GM23338 (cell line): ENCODE measurements at regions not wholly inside any gene's neighbourhood (a gene's known extent, or its start where the extent isn't known, plus 50 kb on each side); places are given as distances from the start of the nearest gene placed in this dataset.

ENCODE experiments used
- ATAC-seq: fragments of 200-7000 bp; cut with Tn5 transposase; 3 replicates; pipeline ENCODE4 v1.9.1; 2020
- DNase-seq: peaks from one replicate; pipeline ENCODE4 v3.0.0-alpha.2; 2015; ENCODE audit warnings: low spot score
- H2AFZ ChIP-seq: fragments of 200-600 bp; sonication (generic); 2 replicates; pipeline ENCODE4 v1.8.0; 2016; ENCODE audit warnings: antibody characterized with exemption, mild to moderate bottlenecking, moderate library complexity
- H3F3A ChIP-seq: fragments of 200-600 bp; sonication (generic); replicated peaks from 2 replicates; pipeline ENCODE4 v1.8.0; 2017; ENCODE audit warnings: antibody characterized with exemption, mixed run types, low read depth
- H3K27ac ChIP-seq: fragments of 200-600 bp; sonication (generic); 2 replicates; pipeline ENCODE4 v1.6.1; 2016; ENCODE audit warnings: low read depth
- H3K27me3 ChIP-seq: fragments of 200-600 bp; sonication (generic); 2 replicates; pipeline ENCODE4 v1.8.0; 2016; ENCODE audit warnings: mild to moderate bottlenecking, mixed run types, moderate library complexity; ENCODE audit not compliant: insufficient read depth
- H3K36me3 ChIP-seq: fragments of 200-600 bp; sonication (generic); 2 replicates; pipeline ENCODE4 v1.8.0; 2016; ENCODE audit warnings: mild to moderate bottlenecking; ENCODE audit not compliant: insufficient read depth
- H3K4me1 ChIP-seq: fragments of 200-600 bp; sonication (generic); 2 replicates; pipeline ENCODE4 v1.8.0; 2016; ENCODE audit warnings: mild to moderate bottlenecking, moderate library complexity; ENCODE audit not compliant: insufficient read depth
- H3K4me2 ChIP-seq: fragments of 200-600 bp; sonication (generic); 2 replicates; pipeline ENCODE4 v1.7.1; 2017; ENCODE audit warnings: mixed run types
- H3K4me3 ChIP-seq: fragments of 200-600 bp; sonication (generic); 2 replicates; pipeline ENCODE4 v1.6.1; 2016; ENCODE audit warnings: mixed run types
- H3K79me2 ChIP-seq: fragments of 200-600 bp; sonication (generic); replicated peaks from 2 replicates; pipeline ENCODE4 v1.8.0; 2017; ENCODE audit warnings: mild to moderate bottlenecking; ENCODE audit not compliant: insufficient read depth
- H3K9me2 ChIP-seq: fragments of 200-600 bp; sonication (generic); 2 replicates; pipeline ENCODE4 v1.8.0; 2017; ENCODE audit not compliant: insufficient read depth
- H4K20me1 ChIP-seq: fragments of 200-600 bp; sonication (generic); replicated peaks from 2 replicates; pipeline ENCODE4 v1.8.0; 2017; ENCODE audit warnings: mild to moderate bottlenecking; ENCODE audit not compliant: insufficient read depth
- H3K27ac Mint-ChIP-seq: 2 replicates; pipeline ENCODE4 v1.8.0; 2020; ENCODE audit warnings: inconsistent platforms, mild to moderate bottlenecking, moderate library complexity, mixed read lengths
- H3K27me3 Mint-ChIP-seq: 3 replicates; pipeline ENCODE4 v1.8.0; 2022; ENCODE audit warnings: low read depth, mild to moderate bottlenecking, moderate library complexity, mixed read lengths, inconsistent platforms; ENCODE audit not compliant: insufficient read depth, poor library complexity
- H3K36me3 Mint-ChIP-seq: 3 replicates; pipeline ENCODE4 v1.8.0; 2021; ENCODE audit warnings: low read depth, mild to moderate bottlenecking, inconsistent platforms, moderate library complexity, mixed read lengths
- H3K4me1 Mint-ChIP-seq: 3 replicates; pipeline ENCODE4 v1.8.0; 2020; ENCODE audit warnings: mild to moderate bottlenecking, inconsistent platforms, mixed read lengths
- H3K4me3 Mint-ChIP-seq: 3 replicates; pipeline ENCODE4 v1.8.0; 2021; ENCODE audit warnings: moderate library complexity, mild to moderate bottlenecking, inconsistent platforms, mixed read lengths
- H3K9me3 Mint-ChIP-seq: 3 replicates; pipeline ENCODE4 v1.8.0; 2020; ENCODE audit warnings: moderate library complexity, mild to moderate bottlenecking, inconsistent platforms, mixed read lengths
- CREB1 ChIP-seq: fragments of 250-450 bp; sonication (Bioruptor Pico); IDR thresholded peaks from 2 replicates; pipeline ENCODE4 v1.5.0; 2020; ENCODE audit warnings: low read depth, mild to moderate bottlenecking, moderate library complexity
- EZH2 ChIP-seq: fragments of 200-600 bp; sonication (generic); IDR thresholded peaks from one replicate; pipeline ENCODE4 v1.8.0; 2017; ENCODE audit warnings: antibody characterized with exemption, mild to moderate bottlenecking, low read depth; ENCODE audit not compliant: unreplicated experiment
- EZH2phosphoT487 ChIP-seq: fragments of 200-600 bp; sonication (generic); IDR thresholded peaks from one replicate; pipeline ENCODE4 v1.8.1; 2018; ENCODE audit warnings: antibody characterized with exemption; ENCODE audit not compliant: unreplicated experiment
- JUNB ChIP-seq: IDR thresholded peaks from one replicate; pipeline ENCODE4 v1.6.1; 2016; ENCODE audit warnings: antibody characterized with exemption; ENCODE audit not compliant: unreplicated experiment
- NANOG ChIP-seq: IDR thresholded peaks from 2 replicates; pipeline ENCODE4 v1.6.1; 2016; ENCODE audit warnings: antibody characterized with exemption, borderline replicate concordance
- POLR2AphosphoS5 ChIP-seq: IDR thresholded peaks from 2 replicates; pipeline ENCODE4 v1.6.1; 2016; ENCODE audit warnings: antibody characterized with exemption, low read depth
- STAT1 ChIP-seq: IDR thresholded peaks from one replicate; pipeline ENCODE4 v1.6.1; 2016; ENCODE audit warnings: antibody characterized with exemption; ENCODE audit not compliant: unreplicated experiment
- ZNF114 ChIP-seq: fragments of 250-450 bp; sonication (Bioruptor Pico); IDR thresholded peaks from 2 replicates; pipeline ENCODE4 v1.5.0; 2020; ENCODE audit warnings: mild to moderate bottlenecking, moderate library complexity
- ZNF331 ChIP-seq: fragments of 250-450 bp; sonication (Bioruptor Pico); IDR thresholded peaks from 2 replicates; pipeline ENCODE4 v1.5.0; 2020; ENCODE audit warnings: low read depth, mild to moderate bottlenecking, moderate library complexity
- TF ChIP-seq, protein P1 (sequence below), 2 experiments: fragments of 200-600 bp in 1 of 2; sonication (generic) in 1 of 2; conservative IDR thresholded peaks; 2 replicates each; pipeline versions ENCODE4 v1.5.1 to v1.6.1; 2016 to 2017; ENCODE audit warnings: antibody characterized with exemption in 2 of 2, low read depth in 2 of 2, mild to moderate bottlenecking in 2 of 2, moderate library complexity in 1 of 2
- TF ChIP-seq, protein P2 (sequence below): IDR thresholded peaks from 2 replicates; pipeline ENCODE4 v1.6.1; 2016; ENCODE audit warnings: antibody characterized with exemption
- TF ChIP-seq, protein P3 (sequence below): fragments of 250-450 bp; sonication (Bioruptor Pico); IDR thresholded peaks from 2 replicates; pipeline ENCODE4 v1.5.0; 2020; ENCODE audit warnings: mild to moderate bottlenecking, moderate library complexity
- TF ChIP-seq, protein P4 (sequence below): IDR thresholded peaks from one replicate; pipeline ENCODE4 v1.6.1; 2018; ENCODE audit warnings: antibody characterized with exemption; ENCODE audit not compliant: unreplicated experiment

DNA sequence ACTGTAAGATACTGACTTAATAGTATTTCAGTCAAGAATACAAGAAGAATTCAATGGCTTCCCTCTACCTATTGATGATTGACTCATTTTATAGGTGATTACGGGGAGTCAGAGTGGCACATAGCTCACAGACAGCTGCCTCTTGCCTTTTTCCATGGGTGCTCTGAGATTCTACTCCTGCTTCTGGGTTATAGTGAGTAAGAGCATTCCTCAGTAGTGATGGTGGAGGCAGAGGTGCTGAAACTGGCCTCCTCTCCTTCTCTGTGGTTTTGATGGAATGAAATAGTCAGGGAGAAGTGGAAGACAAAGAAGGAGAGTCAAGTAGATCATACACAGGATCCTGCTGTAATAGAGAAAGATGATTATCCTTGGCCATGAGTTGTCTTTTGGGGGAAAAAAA lies 438.2 kb upstream of the FAR2 start:
- no peaks in the 10 kb centered on the region for H4K20me1 ChIP-seq
- TF ChIP-seq, protein P1, sequence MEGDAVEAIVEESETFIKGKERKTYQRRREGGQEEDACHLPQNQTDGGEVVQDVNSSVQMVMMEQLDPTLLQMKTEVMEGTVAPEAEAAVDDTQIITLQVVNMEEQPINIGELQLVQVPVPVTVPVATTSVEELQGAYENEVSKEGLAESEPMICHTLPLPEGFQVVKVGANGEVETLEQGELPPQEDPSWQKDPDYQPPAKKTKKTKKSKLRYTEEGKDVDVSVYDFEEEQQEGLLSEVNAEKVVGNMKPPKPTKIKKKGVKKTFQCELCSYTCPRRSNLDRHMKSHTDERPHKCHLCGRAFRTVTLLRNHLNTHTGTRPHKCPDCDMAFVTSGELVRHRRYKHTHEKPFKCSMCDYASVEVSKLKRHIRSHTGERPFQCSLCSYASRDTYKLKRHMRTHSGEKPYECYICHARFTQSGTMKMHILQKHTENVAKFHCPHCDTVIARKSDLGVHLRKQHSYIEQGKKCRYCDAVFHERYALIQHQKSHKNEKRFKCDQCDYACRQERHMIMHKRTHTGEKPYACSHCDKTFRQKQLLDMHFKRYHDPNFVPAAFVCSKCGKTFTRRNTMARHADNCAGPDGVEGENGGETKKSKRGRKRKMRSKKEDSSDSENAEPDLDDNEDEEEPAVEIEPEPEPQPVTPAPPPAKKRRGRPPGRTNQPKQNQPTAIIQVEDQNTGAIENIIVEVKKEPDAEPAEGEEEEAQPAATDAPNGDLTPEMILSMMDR (conservative IDR thresholded peaks at IDR 0.05; ENCODE audit: low read depth in 2 of 2): no peak
- no peak for TF ChIP-seq NANOG
- no peak for TF ChIP-seq POLR2AphosphoS5
- TF ChIP-seq, protein P2, sequence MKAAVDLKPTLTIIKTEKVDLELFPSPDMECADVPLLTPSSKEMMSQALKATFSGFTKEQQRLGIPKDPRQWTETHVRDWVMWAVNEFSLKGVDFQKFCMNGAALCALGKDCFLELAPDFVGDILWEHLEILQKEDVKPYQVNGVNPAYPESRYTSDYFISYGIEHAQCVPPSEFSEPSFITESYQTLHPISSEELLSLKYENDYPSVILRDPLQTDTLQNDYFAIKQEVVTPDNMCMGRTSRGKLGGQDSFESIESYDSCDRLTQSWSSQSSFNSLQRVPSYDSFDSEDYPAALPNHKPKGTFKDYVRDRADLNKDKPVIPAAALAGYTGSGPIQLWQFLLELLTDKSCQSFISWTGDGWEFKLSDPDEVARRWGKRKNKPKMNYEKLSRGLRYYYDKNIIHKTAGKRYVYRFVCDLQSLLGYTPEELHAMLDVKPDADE: no peak
- no peak for TF ChIP-seq ZNF114 (CRISPR knock-in tag)
- no peak for TF ChIP-seq CREB1 (CRISPR knock-in tag)
- TF ChIP-seq EZH2: no peak
- TF ChIP-seq JUNB: no peak
- no peak for TF ChIP-seq STAT1
- TF ChIP-seq EZH2phosphoT487: no peak
- TF ChIP-seq, protein P3, sequence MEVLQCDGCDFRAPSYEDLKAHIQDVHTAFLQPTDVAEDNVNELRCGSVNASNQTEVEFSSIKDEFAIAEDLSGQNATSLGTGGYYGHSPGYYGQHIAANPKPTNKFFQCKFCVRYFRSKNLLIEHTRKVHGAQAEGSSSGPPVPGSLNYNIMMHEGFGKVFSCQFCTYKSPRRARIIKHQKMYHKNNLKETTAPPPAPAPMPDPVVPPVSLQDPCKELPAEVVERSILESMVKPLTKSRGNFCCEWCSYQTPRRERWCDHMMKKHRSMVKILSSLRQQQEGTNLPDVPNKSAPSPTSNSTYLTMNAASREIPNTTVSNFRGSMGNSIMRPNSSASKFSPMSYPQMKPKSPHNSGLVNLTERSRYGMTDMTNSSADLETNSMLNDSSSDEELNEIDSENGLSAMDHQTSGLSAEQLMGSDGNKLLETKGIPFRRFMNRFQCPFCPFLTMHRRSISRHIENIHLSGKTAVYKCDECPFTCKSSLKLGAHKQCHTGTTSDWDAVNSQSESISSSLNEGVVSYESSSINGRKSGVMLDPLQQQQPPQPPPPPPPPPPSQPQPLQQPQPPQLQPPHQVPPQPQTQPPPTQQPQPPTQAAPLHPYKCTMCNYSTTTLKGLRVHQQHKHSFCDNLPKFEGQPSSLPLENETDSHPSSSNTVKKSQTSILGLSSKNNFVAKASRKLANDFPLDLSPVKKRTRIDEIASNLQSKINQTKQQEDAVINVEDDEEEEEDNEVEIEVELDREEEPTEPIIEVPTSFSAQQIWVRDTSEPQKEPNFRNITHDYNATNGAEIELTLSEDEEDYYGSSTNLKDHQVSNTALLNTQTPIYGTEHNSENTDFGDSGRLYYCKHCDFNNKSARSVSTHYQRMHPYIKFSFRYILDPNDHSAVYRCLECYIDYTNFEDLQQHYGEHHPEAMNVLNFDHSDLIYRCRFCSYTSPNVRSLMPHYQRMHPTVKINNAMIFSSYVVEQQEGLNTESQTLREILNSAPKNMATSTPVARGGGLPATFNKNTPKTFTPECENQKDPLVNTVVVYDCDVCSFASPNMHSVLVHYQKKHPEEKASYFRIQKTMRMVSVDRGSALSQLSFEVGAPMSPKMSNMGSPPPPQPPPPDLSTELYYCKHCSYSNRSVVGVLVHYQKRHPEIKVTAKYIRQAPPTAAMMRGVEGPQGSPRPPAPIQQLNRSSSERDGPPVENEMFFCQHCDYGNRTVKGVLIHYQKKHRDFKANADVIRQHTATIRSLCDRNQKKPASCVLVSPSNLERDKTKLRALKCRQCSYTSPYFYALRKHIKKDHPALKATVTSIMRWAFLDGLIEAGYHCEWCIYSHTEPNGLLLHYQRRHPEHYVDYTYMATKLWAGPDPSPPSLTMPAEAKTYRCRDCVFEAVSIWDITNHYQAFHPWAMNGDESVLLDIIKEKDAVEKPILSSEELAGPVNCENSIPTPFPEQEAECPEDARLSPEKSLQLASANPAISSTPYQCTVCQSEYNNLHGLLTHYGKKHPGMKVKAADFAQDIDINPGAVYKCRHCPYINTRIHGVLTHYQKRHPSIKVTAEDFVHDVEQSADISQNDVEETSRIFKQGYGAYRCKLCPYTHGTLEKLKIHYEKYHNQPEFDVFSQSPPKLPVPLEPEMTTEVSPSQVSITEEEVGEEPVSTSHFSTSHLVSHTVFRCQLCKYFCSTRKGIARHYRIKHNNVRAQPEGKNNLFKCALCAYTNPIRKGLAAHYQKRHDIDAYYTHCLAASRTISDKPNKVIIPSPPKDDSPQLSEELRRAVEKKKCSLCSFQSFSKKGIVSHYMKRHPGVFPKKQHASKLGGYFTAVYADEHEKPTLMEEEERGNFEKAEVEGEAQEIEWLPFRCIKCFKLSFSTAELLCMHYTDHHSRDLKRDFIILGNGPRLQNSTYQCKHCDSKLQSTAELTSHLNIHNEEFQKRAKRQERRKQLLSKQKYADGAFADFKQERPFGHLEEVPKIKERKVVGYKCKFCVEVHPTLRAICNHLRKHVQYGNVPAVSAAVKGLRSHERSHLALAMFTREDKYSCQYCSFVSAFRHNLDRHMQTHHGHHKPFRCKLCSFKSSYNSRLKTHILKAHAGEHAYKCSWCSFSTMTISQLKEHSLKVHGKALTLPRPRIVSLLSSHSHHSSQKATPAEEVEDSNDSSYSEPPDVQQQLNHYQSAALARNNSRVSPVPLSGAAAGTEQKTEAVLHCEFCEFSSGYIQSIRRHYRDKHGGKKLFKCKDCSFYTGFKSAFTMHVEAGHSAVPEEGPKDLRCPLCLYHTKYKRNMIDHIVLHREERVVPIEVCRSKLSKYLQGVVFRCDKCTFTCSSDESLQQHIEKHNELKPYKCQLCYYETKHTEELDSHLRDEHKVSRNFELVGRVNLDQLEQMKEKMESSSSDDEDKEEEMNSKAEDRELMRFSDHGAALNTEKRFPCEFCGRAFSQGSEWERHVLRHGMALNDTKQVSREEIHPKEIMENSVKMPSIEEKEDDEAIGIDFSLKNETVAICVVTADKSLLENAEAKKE (CRISPR knock-in tag): no peak
- no peak for TF ChIP-seq ZNF331 (CRISPR knock-in tag)
- TF ChIP-seq, protein P4, sequence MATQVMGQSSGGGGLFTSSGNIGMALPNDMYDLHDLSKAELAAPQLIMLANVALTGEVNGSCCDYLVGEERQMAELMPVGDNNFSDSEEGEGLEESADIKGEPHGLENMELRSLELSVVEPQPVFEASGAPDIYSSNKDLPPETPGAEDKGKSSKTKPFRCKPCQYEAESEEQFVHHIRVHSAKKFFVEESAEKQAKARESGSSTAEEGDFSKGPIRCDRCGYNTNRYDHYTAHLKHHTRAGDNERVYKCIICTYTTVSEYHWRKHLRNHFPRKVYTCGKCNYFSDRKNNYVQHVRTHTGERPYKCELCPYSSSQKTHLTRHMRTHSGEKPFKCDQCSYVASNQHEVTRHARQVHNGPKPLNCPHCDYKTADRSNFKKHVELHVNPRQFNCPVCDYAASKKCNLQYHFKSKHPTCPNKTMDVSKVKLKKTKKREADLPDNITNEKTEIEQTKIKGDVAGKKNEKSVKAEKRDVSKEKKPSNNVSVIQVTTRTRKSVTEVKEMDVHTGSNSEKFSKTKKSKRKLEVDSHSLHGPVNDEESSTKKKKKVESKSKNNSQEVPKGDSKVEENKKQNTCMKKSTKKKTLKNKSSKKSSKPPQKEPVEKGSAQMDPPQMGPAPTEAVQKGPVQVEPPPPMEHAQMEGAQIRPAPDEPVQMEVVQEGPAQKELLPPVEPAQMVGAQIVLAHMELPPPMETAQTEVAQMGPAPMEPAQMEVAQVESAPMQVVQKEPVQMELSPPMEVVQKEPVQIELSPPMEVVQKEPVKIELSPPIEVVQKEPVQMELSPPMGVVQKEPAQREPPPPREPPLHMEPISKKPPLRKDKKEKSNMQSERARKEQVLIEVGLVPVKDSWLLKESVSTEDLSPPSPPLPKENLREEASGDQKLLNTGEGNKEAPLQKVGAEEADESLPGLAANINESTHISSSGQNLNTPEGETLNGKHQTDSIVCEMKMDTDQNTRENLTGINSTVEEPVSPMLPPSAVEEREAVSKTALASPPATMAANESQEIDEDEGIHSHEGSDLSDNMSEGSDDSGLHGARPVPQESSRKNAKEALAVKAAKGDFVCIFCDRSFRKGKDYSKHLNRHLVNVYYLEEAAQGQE: no peak
- H3K9me3 Mint-ChIP-seq: no peaks in the 10 kb centered on the region

More for the DNA sequence above, 438.2 kb upstream of the FAR2 start:
- ATAC-seq (no peak), DNase-seq (no peak)
- Histone ChIP-seq H3F3A (no peaks in the 10 kb centered on the region), H3K4me3 (no peak overlapping the region), H3K27me3 (no peaks in the 10 kb centered on the region), H3K79me2 (no peaks in the 10 kb centered on the region), H3K36me3 (no peaks in the 10 kb centered on the region), H3K4me2 (no peak overlapping the region), H3K4me1 (no peaks in the 10 kb centered on the region), H3K27ac (no peak overlapping the region), H2AFZ (no peak overlapping the region), H3K9me2 (peaks cover 4% of the 10 kb centered on the region; the same call in 1 of the 2 replicates)
- H3K36me3 Mint-ChIP-seq: no peaks in the 10 kb centered on the region
- no peaks in the 10 kb centered on the region for H3K4me1 Mint-ChIP-seq
- H3K27me3 Mint-ChIP-seq: peaks cover 2% of the 10 kb centered on the region
- H3K4me3 Mint-ChIP-seq: no peak overlapping the region
- H3K27ac Mint-ChIP-seq: no peak overlapping the region
